ENCODE measurements at regions not wholly inside any gene's neighbourhood (a gene's known extent, or its start where the extent isn't known, plus 50 kb on each side); places are given as distances from the start of the nearest gene placed in this dataset.

GRCh38 chr16:73617738-73618137 is 569.8 kb upstream of the ZFHX3 start:
- H3K23ac ChIP-seq (ENCODE audit: insufficient read length) = no peak overlapping the region
- no peak overlapping the region for H3K4ac ChIP-seq (replicated peaks; ENCODE audit: insufficient read length, low read depth, low read length)
- H3K4me1 ChIP-seq (replicated peaks in 1 of 4; ENCODE audit: control insufficient read depth in 3 of 4, insufficient read depth in 4 of 4, low read length in 3 of 4) = peaks cover 0 to 3% (median 1%) of the 10 kb centered on the region in 4 experiments; a peak in 1 of 7 replicates
- no peak overlapping the region for H2BK12ac ChIP-seq (ENCODE audit: low read depth, low read length)
- H2AK5ac ChIP-seq (ENCODE audit: low read depth, low read length) = no peak overlapping the region
- ChIA-PET CTCF (ENCODE audit: partially characterized antibody) (interaction anchor here (1.5 kb wide), 1 partner anchor 96 kb away, joined by 3 read pairs; no protein-coding TSS in a partner anchor), POLR2A (ENCODE audit: partially characterized antibody) (no interaction called here)
- H3K27ac ChIP-seq (ENCODE audit: low read depth, low read length) = no peak overlapping the region
- H3K79me1 ChIP-seq (ENCODE audit: low read depth, low read length) = no peaks in the 10 kb centered on the region
- no peaks in the 10 kb centered on the region for H3K9me3 ChIP-seq (ENCODE audit: insufficient read depth in 2 of 2, low read depth in 1 of 2, low read length in 1 of 2)
- 88% methylated on average over 4 of the region's 4 CpGs; no CpG with 5 or more reads in 1 of the 2 experiments for WGBS, 2 experiments (ENCODE audit: extremely low coverage in 1 of 2, insufficient coverage in 1 of 2, insufficient read length in 1 of 2, insufficient replicate concordance in 2 of 2, low coverage in 1 of 2, low lambda C conversion rate in 2 of 2, missing lambda C conversion rate in 1 of 2)
- no peak overlapping the region for H2AFZ ChIP-seq (ENCODE audit: low read length)
- H3K14ac ChIP-seq (ENCODE audit: insufficient read length) = no peak overlapping the region
- no peak overlapping the region for H2BK20ac ChIP-seq (ENCODE audit: low read length)
- H3K4me3 ChIP-seq (ENCODE audit: extremely low read depth in 1 of 4, insufficient read depth in 2 of 4, low read depth in 3 of 4, low read length in 4 of 4) = no peak overlapping the region
- H3K79me2 ChIP-seq (ENCODE audit: control insufficient read depth in 1 of 2, insufficient read depth in 2 of 2, low read length in 2 of 2) = no peaks in the 10 kb centered on the region
- H2BK5ac ChIP-seq (ENCODE audit: low read depth, low read length) = no peak overlapping the region
- H3K9ac ChIP-seq (replicated peaks in 1 of 4; ENCODE audit: extremely low read depth in 1 of 4, low read depth in 3 of 4, low read length in 3 of 4) = no peak overlapping the region
- H3K27me3 ChIP-seq (replicated peaks in 1 of 4; ENCODE audit: control insufficient read depth in 3 of 4, extremely low read depth in 1 of 4, insufficient read depth in 3 of 4, low read length in 3 of 4) = no peaks in the 10 kb centered on the region
- H3K18ac ChIP-seq (ENCODE audit: extremely low read depth, low read length) = no peak overlapping the region
- DNase-seq (ENCODE audit: low read depth in 1 of 2, low spot score in 2 of 2) = no peak
- no peaks in the 10 kb centered on the region for H3K36me3 ChIP-seq (ENCODE audit: control insufficient read depth in 2 of 4, insufficient read depth in 4 of 4, low read length in 3 of 4)
- H4K20me1 ChIP-seq (replicated peaks in 1 of 2; ENCODE audit: control insufficient read depth in 1 of 2, insufficient read depth in 2 of 2, low read length in 2 of 2) = no peaks in the 10 kb centered on the region
- TF ChIP-seq NANOG (IDR thresholded peaks at IDR 0.05; ENCODE audit: insufficient read depth, low read depth, low read length, poor library complexity, severe bottlenecking) = no peak
- no peak for TF ChIP-seq SIX5 (IDR thresholded peaks at IDR 0.05; ENCODE audit: low read depth, low read length)
- TF ChIP-seq ATF3 (IDR thresholded peaks at IDR 0.05; ENCODE audit: insufficient read depth, low read depth, low read length) = no peak
- no peak for TF ChIP-seq KDM4A (IDR thresholded peaks at IDR 0.05; ENCODE audit: low read depth, low read length, severe bottlenecking)
- no peak for TF ChIP-seq TEAD4 (IDR thresholded peaks at IDR 0.05; ENCODE audit: low read depth, low read length)
- no peak for TF ChIP-seq EGR1 (IDR thresholded peaks at IDR 0.05; ENCODE audit: borderline replicate concordance, low read depth, low read length)
- TF ChIP-seq MAFK (IDR thresholded peaks at IDR 0.05; ENCODE audit: low read depth, low read length) = no peak
- no peak for TF ChIP-seq CHD1 (IDR thresholded peaks at IDR 0.05; ENCODE audit: low read depth, low read length)
- FAIRE-seq = no peak
- H2BK15ac ChIP-seq (ENCODE audit: low read length) = no peak overlapping the region
- H3K23me2 ChIP-seq (ENCODE audit: low read depth, low read length) = no peaks in the 10 kb centered on the region
- no peak overlapping the region for H3K4me2 ChIP-seq (ENCODE audit: insufficient read depth in 1 of 2, low read depth in 2 of 2, low read length in 2 of 2)
- H4K5ac ChIP-seq (ENCODE audit: insufficient read length, low read depth, low read length) = no peak overlapping the region
- H4K8ac ChIP-seq (ENCODE audit: extremely low read depth, insufficient read depth, low read length) = no peak overlapping the region
- H4K91ac ChIP-seq (replicated peaks; ENCODE audit: insufficient read length, low read length) = no peak overlapping the region
- no peak overlapping the region for H2BK120ac ChIP-seq (replicated peaks; ENCODE audit: low read depth, low read length)
- H3K56ac ChIP-seq (replicated peaks; ENCODE audit: insufficient read length, low read depth, low read length) = no peak overlapping the region

Measured in H1 (cell line).